ENCODE measurements at regions not wholly inside any gene's neighbourhood (a gene's known extent, or its start where the extent isn't known, plus 50 kb on each side); places are given as distances from the start of the nearest gene placed in this dataset.

- TF ChIP-seq CTCF (conservative IDR thresholded peaks at IDR 0.05; ENCODE audit: low read length), result no peak
- TF ChIP-seq EZH2phosphoT487 (IDR thresholded peaks at IDR 0.05; ENCODE audit: borderline replicate concordance, low read depth, low read length), result no peak
Observed at GRCh38 chr3:159114582-159114981, 312.7 kb downstream of the MFSD1 start.

All from OCI-LY7 (cell line).